ENCODE measurements at regions not wholly inside any gene's neighbourhood (a gene's known extent, or its start where the extent isn't known, plus 50 kb on each side); places are given as distances from the start of the nearest gene placed in this dataset.

DNA sequence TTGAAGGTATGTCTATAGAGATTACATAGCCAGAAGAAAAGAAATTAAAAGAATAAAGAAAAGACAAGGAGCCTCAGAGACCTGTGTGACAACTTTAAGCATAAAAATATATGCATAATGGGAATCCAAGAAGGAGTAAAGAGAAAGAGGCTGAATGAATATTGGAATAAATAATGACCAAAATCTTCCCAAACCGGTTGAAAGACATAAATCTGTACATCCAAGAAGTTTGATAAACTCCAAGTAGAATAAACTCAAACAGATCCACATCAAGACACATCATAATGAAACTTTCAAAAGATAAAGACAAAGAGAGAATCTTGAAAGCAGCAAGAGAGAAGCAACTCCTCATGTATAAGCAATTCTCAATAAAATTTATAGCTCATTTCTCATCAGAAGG is 132.4 kb upstream of the ZNF516 start:
- FAIRE-seq = no peak

DNA sequence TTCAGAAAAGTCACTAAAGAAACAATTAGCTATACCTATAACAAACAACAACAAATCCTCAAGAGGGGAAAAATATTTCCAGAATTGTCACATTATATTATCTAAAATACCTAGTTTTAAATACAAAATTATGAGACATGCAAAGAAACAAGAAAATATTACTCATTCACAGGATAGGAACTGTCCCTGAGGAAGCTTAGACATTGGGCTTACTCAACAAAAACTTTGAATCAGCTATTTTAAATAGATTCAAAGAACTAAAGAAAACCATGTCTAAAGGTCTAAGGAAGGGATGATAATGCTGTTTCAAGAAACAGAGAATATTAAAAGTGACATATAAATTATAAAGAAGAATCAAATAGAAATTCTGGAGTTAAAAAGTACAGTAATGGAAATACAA is 131.9 kb upstream of the ZNF516 start:
- H4K20me1 ChIP-seq (replicated peaks; ENCODE audit: control insufficient read depth, extremely low read depth, insufficient read depth, low read length) = no peaks in the 10 kb centered on the region
- no peak overlapping the region for H3K9ac ChIP-seq (replicated peaks; ENCODE audit: extremely low read depth, insufficient read depth, low read length)
- no peak for TF ChIP-seq POLR2AphosphoS5 (IDR thresholded peaks at IDR 0.05; ENCODE audit: insufficient read depth, low read depth, low read length)
- TF ChIP-seq GATA2 (IDR thresholded peaks at IDR 0.05; ENCODE audit: insufficient read depth, insufficient read length, low read depth, low read length) = no peak
- no peak for TF ChIP-seq JUN (IDR thresholded peaks at IDR 0.05; ENCODE audit: borderline replicate concordance, insufficient read depth, insufficient read length, low read depth)
- TF ChIP-seq MYC (IDR thresholded peaks at IDR 0.05; ENCODE audit: low read depth, low read length) = no peak
- FAIRE-seq (no peak), DNase-seq (ENCODE audit: low read depth, low spot score) (no peak)
- H3K4me2 ChIP-seq (ENCODE audit: insufficient read depth, low read length) = no peak overlapping the region
- intact Hi-C loops (cut with micrococcal nuclease) (no loop called here), dilution Hi-C loops (cut with MboI; ENCODE audit: extremely low pct_ligation_motif_present, low sequenced_read_pairs) (no loop called here)
- no peak overlapping the region for H3K27ac ChIP-seq (ENCODE audit: insufficient read depth, low read depth, low read length)
- H3K4me3 ChIP-seq (replicated peaks in 1 of 3; ENCODE audit: insufficient read depth in 1 of 3, low read depth in 1 of 3, low read length in 3 of 3) = no peak overlapping the region
- H3K9me3 ChIP-seq (replicated peaks; ENCODE audit: control insufficient read depth, insufficient read depth, low read length) = no peaks in the 10 kb centered on the region
- no peaks in the 10 kb centered on the region for H3K4me1 ChIP-seq (ENCODE audit: control insufficient read depth, extremely low read depth, insufficient read depth, low read length)
- BruUV-seq (replicated peaks) = no TSS peak
- H3K79me2 ChIP-seq (ENCODE audit: control insufficient read depth, insufficient read depth, low read length) = no peaks in the 10 kb centered on the region
- no peak overlapping the region for H2AFZ ChIP-seq (ENCODE audit: low read depth, low read length)
- peaks cover 0 to 9% of the 10 kb centered on the region in 2 experiments for H3K27me3 ChIP-seq (ENCODE audit: control insufficient read depth in 2 of 2, insufficient read depth in 2 of 2, low read length in 2 of 2)
- H3K9me1 ChIP-seq (replicated peaks; ENCODE audit: control insufficient read depth, extremely low read depth, insufficient read depth, low read length) = no peaks in the 10 kb centered on the region
- CTCF ChIA-PET = interaction anchor here (1.6 kb wide), 1 partner anchor 228 kb away, joined by 4 read pairs; no protein-coding TSS in a partner anchor
- H3K36me3 ChIP-seq (ENCODE audit: control insufficient read depth in 2 of 2, extremely low read depth in 1 of 2, insufficient read depth in 2 of 2, low read length in 2 of 2) = no peaks in the 10 kb centered on the region
- POLR2A ChIA-PET = no interaction called here

More for the DNA sequence above, 132.4 kb upstream of the ZNF516 start:
- no TSS peak for BruUV-seq (replicated peaks)
- H2AFZ ChIP-seq (ENCODE audit: low read depth, low read length) = no peak overlapping the region
- ChIA-PET POLR2A (no interaction called here), CTCF (interaction anchor here (1.6 kb wide), 1 partner anchor 229 kb away, joined by 4 read pairs; no protein-coding TSS in a partner anchor)
- H3K4me2 ChIP-seq (ENCODE audit: insufficient read depth, low read length) = no peak overlapping the region
- no peaks in the 10 kb centered on the region for H3K36me3 ChIP-seq (ENCODE audit: control insufficient read depth in 2 of 2, extremely low read depth in 1 of 2, insufficient read depth in 2 of 2, low read length in 2 of 2)
- no peak overlapping the region for H3K4me3 ChIP-seq (replicated peaks in 1 of 3; ENCODE audit: insufficient read depth in 1 of 3, low read depth in 1 of 3, low read length in 3 of 3)
- TF ChIP-seq JUN (IDR thresholded peaks at IDR 0.05; ENCODE audit: borderline replicate concordance, insufficient read depth, insufficient read length, low read depth) (no peak), POLR2AphosphoS5 (IDR thresholded peaks at IDR 0.05; ENCODE audit: insufficient read depth, low read depth, low read length) (no peak)
- H3K9me3 ChIP-seq (replicated peaks; ENCODE audit: control insufficient read depth, insufficient read depth, low read length) = no peaks in the 10 kb centered on the region
- no peaks in the 10 kb centered on the region for H3K9me1 ChIP-seq (replicated peaks; ENCODE audit: control insufficient read depth, extremely low read depth, insufficient read depth, low read length)
- H3K79me2 ChIP-seq (ENCODE audit: control insufficient read depth, insufficient read depth, low read length) = no peaks in the 10 kb centered on the region
- H3K9ac ChIP-seq (replicated peaks; ENCODE audit: extremely low read depth, insufficient read depth, low read length) = no peak overlapping the region
- intact Hi-C loops (cut with micrococcal nuclease) = no loop called here
- no peak for DNase-seq (ENCODE audit: low read depth, low spot score)
- H3K4me1 ChIP-seq (ENCODE audit: control insufficient read depth, extremely low read depth, insufficient read depth, low read length) = no peaks in the 10 kb centered on the region
- H4K20me1 ChIP-seq (replicated peaks; ENCODE audit: control insufficient read depth, extremely low read depth, insufficient read depth, low read length) = no peaks in the 10 kb centered on the region
- H3K27ac ChIP-seq (ENCODE audit: insufficient read depth, low read depth, low read length) = no peak overlapping the region
- H3K27me3 ChIP-seq (ENCODE audit: control insufficient read depth in 2 of 2, insufficient read depth in 2 of 2, low read length in 2 of 2) = peaks cover 0 to 6% of the 10 kb centered on the region in 2 experiments
- dilution Hi-C loops (cut with MboI; ENCODE audit: extremely low pct_ligation_motif_present, low sequenced_read_pairs) = no loop called here
